ENCODE measurements at regions not wholly inside any gene's neighbourhood (a gene's known extent, or its start where the extent isn't known, plus 50 kb on each side); places are given as distances from the start of the nearest gene placed in this dataset.

DNA sequence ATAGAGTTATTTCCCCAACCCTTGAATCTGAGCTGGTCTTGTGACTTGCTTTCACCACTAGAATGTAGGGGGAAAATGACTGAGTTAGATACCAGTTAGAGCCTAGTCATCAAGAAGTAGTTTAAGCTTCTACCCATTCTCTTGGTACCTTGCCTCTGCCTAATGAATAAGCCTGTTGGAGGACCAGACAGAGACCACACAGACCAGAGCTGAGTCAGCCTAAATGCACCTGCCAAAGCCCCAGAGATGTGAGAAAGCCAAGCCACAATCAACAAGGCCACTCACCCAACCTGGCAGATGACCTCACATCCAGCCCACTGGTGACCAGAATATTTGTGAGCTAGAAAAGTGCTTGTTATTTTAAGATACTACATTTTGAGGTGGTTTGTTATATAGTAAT, 85.2 kb upstream of the DCLK2 start:
- ATAC-seq (no peak), DNase-seq (no peak)
- TF ChIP-seq, protein P1, sequence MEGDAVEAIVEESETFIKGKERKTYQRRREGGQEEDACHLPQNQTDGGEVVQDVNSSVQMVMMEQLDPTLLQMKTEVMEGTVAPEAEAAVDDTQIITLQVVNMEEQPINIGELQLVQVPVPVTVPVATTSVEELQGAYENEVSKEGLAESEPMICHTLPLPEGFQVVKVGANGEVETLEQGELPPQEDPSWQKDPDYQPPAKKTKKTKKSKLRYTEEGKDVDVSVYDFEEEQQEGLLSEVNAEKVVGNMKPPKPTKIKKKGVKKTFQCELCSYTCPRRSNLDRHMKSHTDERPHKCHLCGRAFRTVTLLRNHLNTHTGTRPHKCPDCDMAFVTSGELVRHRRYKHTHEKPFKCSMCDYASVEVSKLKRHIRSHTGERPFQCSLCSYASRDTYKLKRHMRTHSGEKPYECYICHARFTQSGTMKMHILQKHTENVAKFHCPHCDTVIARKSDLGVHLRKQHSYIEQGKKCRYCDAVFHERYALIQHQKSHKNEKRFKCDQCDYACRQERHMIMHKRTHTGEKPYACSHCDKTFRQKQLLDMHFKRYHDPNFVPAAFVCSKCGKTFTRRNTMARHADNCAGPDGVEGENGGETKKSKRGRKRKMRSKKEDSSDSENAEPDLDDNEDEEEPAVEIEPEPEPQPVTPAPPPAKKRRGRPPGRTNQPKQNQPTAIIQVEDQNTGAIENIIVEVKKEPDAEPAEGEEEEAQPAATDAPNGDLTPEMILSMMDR (IDR thresholded peaks at IDR 0.05), result no peak
- no peak overlapping the region for H3K27ac ChIP-seq
- no peaks in the 10 kb centered on the region for H3K4me1 ChIP-seq
- intact Hi-C loops (cut with DNase I), result no loop called here
- no peaks in the 10 kb centered on the region for H3K9me3 ChIP-seq
- no peak overlapping the region for H3K4me3 ChIP-seq
- no peaks in the 10 kb centered on the region for H3K27me3 ChIP-seq
- H3K36me3 ChIP-seq, result no peaks in the 10 kb centered on the region

DNA sequence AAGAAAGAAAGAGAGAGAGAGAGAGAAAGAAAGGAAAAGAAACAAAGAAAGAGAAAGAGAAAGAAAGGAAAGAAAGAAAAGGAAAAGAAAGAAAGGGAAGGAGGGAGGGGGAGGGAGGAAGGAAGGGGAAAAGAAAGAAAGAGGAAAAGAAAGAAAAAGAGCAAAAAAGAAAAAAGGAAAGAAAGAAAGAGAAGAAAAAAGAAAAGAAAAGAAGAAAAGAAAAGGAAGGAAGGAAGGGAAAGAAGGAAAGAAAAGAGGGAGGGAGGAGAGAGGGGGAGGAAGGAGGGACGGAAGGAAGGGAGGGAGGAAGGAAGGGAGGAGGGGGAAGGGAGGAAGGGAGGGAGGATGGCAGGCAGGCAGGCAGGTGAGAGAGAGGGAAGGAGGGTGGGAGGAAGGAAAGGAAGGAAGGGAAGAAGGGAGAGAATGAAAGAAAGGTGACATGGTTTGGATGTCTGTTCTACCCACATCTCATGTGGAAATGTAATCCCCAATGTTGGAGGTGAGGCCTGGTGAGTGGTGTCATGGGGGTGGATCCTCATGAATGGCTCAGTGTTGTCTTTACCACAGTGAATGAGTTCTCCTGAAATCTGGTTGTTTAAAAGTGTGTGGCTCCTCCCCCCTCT, 83.0 kb upstream of the DCLK2 start:
- H3K4me3 ChIP-seq, result no peak overlapping the region
- no peaks in the 10 kb centered on the region for H3K27me3 ChIP-seq
- no peaks in the 10 kb centered on the region for H3K9me3 ChIP-seq
- DNase-seq (no peak), ATAC-seq (no peak)
- H3K36me3 ChIP-seq, result no peaks in the 10 kb centered on the region
- H3K4me1 ChIP-seq, result no peaks in the 10 kb centered on the region
- H3K27ac ChIP-seq, result no peak overlapping the region
- TF ChIP-seq, protein P1 (IDR thresholded peaks at IDR 0.05), result no peak
- intact Hi-C loops (cut with DNase I), result no loop called here

DNA sequence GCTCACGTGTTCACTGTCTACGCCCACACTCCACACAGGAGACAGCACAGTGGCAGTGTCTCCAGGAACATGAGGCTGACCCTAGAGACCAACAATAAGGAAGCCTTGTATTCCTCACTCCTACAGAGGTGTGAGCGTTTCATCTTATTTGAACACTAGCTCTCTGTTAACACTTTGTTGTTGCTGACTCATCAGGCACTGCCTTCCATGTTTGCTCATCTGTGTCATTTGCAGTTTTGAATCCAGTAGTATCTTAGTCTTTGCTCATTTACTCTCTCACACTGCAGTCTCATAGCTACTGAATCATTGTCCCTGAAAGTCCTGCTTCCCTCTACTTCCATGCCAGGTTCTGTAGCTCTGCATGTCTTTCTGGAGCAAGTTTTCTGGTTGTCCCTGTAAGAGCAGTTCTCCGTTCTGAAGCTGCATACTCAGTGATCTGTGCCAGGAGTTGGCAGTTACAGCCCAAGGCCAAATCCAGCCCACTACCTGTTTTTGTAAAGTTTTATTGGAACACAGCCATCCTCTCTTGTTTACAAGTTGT, 80.3 kb upstream of the DCLK2 start:
- no peaks in the 10 kb centered on the region for H3K36me3 ChIP-seq
- DNase-seq (no peak), ATAC-seq (no peak)
- no peak overlapping the region for H3K4me3 ChIP-seq
- intact Hi-C loops (cut with DNase I), result no loop called here
- H3K27ac ChIP-seq, result no peak overlapping the region
- H3K27me3 ChIP-seq, result no peaks in the 10 kb centered on the region
- H3K9me3 ChIP-seq, result no peaks in the 10 kb centered on the region
- no peaks in the 10 kb centered on the region for H3K4me1 ChIP-seq
- TF ChIP-seq, protein P1 (IDR thresholded peaks at IDR 0.05), result no peak

DNA sequence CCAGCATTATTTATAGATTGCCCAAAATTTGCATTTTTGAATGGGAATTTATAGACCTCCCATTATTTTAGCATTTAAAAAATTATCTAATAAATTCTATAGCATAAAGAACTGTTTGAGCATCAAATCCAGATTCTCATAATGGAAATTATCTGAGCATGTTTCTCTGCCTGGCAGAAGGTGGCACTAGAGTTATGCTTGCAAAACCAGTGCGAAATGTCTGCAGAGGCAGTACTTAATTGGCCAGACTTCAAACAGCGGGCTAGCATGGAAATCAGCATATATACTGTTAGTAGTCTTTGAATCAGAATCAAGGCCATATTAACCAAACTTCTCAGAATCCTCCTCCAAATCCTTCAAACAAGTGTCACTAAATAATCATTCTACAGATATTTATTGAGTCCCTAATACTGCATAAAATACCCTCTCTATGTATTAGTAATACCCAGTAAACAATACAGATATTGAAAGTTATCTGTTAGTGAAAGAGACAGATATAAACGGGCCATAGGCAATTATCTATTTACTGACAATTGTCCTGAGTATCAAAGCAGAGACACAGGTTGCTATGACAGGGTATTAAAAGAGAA, 78.7 kb upstream of the DCLK2 start:
- no peak overlapping the region for H3K27ac ChIP-seq
- no peak overlapping the region for H3K4me3 ChIP-seq
- TF ChIP-seq, protein P1 (IDR thresholded peaks at IDR 0.05), result peak; percentile 75
- no peaks in the 10 kb centered on the region for H3K4me1 ChIP-seq
- no peaks in the 10 kb centered on the region for H3K9me3 ChIP-seq
- H3K27me3 ChIP-seq, result no peaks in the 10 kb centered on the region
- intact Hi-C loops (cut with DNase I), result loop anchor here (10.0 kb wide), 1 partner anchor 245 kb away; no protein-coding TSS in a partner anchor
- DNase-seq (no peak), ATAC-seq (peak; percentile 45)
- H3K36me3 ChIP-seq, result no peaks in the 10 kb centered on the region

DNA sequence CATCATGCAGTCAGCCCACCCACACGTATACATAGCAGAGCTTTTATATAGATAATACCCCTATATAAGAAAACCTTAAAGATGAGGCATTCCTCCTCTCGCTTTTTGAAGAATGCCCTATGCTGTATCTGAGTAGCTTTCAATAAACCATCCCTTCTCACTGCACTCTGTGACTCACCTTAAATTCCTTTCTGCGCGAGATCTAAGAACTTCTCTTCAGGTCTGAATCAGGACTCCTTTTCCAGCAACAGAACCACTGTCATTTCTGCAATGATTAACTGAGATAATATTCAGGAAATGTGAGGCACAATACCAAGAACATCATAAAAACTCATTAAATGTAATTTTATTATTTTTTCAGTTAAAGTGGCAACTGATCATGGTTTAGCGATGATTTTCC, 76.4 kb upstream of the DCLK2 start:
- H3K4me3 ChIP-seq, result no peak overlapping the region
- DNase-seq, result no peak
- no peaks in the 10 kb centered on the region for H3K4me1 ChIP-seq
- H3K27me3 ChIP-seq, result no peaks in the 10 kb centered on the region
- no peak for ATAC-seq
- intact Hi-C loops (cut with DNase I), result loop anchor here (10.0 kb wide), 1 partner anchor 243 kb away; no protein-coding TSS in a partner anchor
- H3K9me3 ChIP-seq, result no peaks in the 10 kb centered on the region
- H3K36me3 ChIP-seq, result no peaks in the 10 kb centered on the region
- TF ChIP-seq, protein P1 (IDR thresholded peaks at IDR 0.05), result no peak
- no peak overlapping the region for H3K27ac ChIP-seq
